ENCODE measurements at regions not wholly inside any gene's neighbourhood (a gene's known extent, or its start where the extent isn't known, plus 50 kb on each side); places are given as distances from the start of the nearest gene placed in this dataset.

DNA sequence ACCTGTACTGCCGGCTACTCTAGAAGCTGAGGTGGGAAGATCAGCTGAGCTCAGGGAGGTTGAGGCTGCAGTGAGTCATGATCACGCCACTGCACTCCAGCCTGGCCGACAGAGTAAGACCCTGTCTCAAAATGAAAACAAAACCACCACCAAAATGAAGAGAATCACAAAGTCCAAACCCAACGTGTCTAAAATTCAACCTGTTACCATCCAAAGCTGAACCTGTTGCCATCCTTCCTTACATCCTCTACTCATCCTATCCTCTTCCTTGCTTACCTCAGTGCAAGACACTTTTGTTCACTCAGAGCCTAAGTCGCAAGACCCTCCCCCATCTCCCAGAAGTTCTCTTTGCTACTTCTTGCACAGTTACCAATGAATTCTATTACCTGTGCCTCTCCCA is 299.7 kb downstream of the ATP23 start:
- TF ChIP-seq, protein P1, sequence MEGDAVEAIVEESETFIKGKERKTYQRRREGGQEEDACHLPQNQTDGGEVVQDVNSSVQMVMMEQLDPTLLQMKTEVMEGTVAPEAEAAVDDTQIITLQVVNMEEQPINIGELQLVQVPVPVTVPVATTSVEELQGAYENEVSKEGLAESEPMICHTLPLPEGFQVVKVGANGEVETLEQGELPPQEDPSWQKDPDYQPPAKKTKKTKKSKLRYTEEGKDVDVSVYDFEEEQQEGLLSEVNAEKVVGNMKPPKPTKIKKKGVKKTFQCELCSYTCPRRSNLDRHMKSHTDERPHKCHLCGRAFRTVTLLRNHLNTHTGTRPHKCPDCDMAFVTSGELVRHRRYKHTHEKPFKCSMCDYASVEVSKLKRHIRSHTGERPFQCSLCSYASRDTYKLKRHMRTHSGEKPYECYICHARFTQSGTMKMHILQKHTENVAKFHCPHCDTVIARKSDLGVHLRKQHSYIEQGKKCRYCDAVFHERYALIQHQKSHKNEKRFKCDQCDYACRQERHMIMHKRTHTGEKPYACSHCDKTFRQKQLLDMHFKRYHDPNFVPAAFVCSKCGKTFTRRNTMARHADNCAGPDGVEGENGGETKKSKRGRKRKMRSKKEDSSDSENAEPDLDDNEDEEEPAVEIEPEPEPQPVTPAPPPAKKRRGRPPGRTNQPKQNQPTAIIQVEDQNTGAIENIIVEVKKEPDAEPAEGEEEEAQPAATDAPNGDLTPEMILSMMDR (IDR thresholded peaks at IDR 0.05; ENCODE audit: low read depth, low read length, missing input control) = no peak
- TF ChIP-seq, protein P2, sequence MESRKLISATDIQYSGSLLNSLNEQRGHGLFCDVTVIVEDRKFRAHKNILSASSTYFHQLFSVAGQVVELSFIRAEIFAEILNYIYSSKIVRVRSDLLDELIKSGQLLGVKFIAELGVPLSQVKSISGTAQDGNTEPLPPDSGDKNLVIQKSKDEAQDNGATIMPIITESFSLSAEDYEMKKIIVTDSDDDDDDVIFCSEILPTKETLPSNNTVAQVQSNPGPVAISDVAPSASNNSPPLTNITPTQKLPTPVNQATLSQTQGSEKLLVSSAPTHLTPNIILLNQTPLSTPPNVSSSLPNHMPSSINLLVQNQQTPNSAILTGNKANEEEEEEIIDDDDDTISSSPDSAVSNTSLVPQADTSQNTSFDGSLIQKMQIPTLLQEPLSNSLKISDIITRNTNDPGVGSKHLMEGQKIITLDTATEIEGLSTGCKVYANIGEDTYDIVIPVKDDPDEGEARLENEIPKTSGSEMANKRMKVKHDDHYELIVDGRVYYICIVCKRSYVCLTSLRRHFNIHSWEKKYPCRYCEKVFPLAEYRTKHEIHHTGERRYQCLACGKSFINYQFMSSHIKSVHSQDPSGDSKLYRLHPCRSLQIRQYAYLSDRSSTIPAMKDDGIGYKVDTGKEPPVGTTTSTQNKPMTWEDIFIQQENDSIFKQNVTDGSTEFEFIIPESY (IDR thresholded peaks at IDR 0.05) = no peak
- TF ChIP-seq SP1 (IDR thresholded peaks at IDR 0.05) (no peak), JUND (IDR thresholded peaks at IDR 0.05) (no peak), EGR1 (IDR thresholded peaks at IDR 0.05; ENCODE audit: low read depth in 2 of 2) (no peak), GABPA (IDR thresholded peaks at IDR 0.05 in 1 of 2, conservative IDR thresholded peaks at IDR 0.05 in 1 of 2) (no peak), NR2F2 (IDR thresholded peaks at IDR 0.05) (no peak), RAD21 (IDR thresholded peaks at IDR 0.05) (no peak), YY1 (IDR thresholded peaks at IDR 0.05) (no peak), TAF1 (conservative IDR thresholded peaks at IDR 0.05) (no peak), FOXA1 (IDR thresholded peaks at IDR 0.05) (no peak)
- TF ChIP-seq, protein P3, sequence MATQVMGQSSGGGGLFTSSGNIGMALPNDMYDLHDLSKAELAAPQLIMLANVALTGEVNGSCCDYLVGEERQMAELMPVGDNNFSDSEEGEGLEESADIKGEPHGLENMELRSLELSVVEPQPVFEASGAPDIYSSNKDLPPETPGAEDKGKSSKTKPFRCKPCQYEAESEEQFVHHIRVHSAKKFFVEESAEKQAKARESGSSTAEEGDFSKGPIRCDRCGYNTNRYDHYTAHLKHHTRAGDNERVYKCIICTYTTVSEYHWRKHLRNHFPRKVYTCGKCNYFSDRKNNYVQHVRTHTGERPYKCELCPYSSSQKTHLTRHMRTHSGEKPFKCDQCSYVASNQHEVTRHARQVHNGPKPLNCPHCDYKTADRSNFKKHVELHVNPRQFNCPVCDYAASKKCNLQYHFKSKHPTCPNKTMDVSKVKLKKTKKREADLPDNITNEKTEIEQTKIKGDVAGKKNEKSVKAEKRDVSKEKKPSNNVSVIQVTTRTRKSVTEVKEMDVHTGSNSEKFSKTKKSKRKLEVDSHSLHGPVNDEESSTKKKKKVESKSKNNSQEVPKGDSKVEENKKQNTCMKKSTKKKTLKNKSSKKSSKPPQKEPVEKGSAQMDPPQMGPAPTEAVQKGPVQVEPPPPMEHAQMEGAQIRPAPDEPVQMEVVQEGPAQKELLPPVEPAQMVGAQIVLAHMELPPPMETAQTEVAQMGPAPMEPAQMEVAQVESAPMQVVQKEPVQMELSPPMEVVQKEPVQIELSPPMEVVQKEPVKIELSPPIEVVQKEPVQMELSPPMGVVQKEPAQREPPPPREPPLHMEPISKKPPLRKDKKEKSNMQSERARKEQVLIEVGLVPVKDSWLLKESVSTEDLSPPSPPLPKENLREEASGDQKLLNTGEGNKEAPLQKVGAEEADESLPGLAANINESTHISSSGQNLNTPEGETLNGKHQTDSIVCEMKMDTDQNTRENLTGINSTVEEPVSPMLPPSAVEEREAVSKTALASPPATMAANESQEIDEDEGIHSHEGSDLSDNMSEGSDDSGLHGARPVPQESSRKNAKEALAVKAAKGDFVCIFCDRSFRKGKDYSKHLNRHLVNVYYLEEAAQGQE (IDR thresholded peaks at IDR 0.05) = no peak
- TF ChIP-seq, protein P4, sequence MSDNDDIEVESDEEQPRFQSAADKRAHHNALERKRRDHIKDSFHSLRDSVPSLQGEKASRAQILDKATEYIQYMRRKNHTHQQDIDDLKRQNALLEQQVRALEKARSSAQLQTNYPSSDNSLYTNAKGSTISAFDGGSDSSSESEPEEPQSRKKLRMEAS (IDR thresholded peaks at IDR 0.05) = no peak
- TF ChIP-seq, protein P5, sequence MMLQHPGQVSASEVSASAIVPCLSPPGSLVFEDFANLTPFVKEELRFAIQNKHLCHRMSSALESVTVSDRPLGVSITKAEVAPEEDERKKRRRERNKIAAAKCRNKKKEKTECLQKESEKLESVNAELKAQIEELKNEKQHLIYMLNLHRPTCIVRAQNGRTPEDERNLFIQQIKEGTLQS (IDR thresholded peaks at IDR 0.05) = no peak

Data from liver (tissue), 3 donors.